GM19351 (cell line): ENCODE measurements at regions not wholly inside any gene's neighbourhood (a gene's known extent, or its start where the extent isn't known, plus 50 kb on each side); places are given as distances from the start of the nearest gene placed in this dataset.

Source experiments
- ATAC-seq: cut with Tn5 transposase; IDR thresholded peaks from one replicate; pipeline ENCODE4 v1.9.1; 2021; ENCODE audit warnings: mild to moderate bottlenecking, moderate library complexity; ENCODE audit not compliant: unreplicated experiment

GRCh38 chr2:14905571-14905970 lies 273.1 kb downstream of the LRATD1 start:
- no peak for ATAC-seq

- no peak for ATAC-seq
These were observed 274.6 kb downstream of the LRATD1 start for GRCh38 chr2:14907014-14907612.

- no peak for ATAC-seq
These were observed 277.3 kb downstream of the LRATD1 start for GRCh38 chr2:14909795-14910194.

GRCh38 chr2:14910654-14911053 lies 278.1 kb downstream of the LRATD1 start:
- no peak for ATAC-seq

- no peak for ATAC-seq
These were observed 283.5 kb downstream of the LRATD1 start for GRCh38 chr2:14915983-14916382.

GRCh38 chr2:14923820-14924580 lies 291.5 kb downstream of the LRATD1 start:
- ATAC-seq, result no peak

GRCh38 chr2:14925471-14925870 lies 293.0 kb downstream of the LRATD1 start:
- ATAC-seq, result no peak

- no peak for ATAC-seq
These were observed 294.6 kb downstream of the LRATD1 start for GRCh38 chr2:14927021-14927564.

GRCh38 chr2:14928056-14928455 lies 295.5 kb downstream of the LRATD1 start:
- ATAC-seq, result no peak

- no peak for ATAC-seq
These were observed 297.9 kb downstream of the LRATD1 start for GRCh38 chr2:14930441-14930840.

- ATAC-seq, result no peak
These were observed 299.8 kb downstream of the LRATD1 start for GRCh38 chr2:14932285-14932684.

GRCh38 chr2:14933753-14934152 lies 301.2 kb downstream of the LRATD1 start:
- no peak for ATAC-seq

- ATAC-seq, result no peak
These were observed 303.9 kb downstream of the LRATD1 start for GRCh38 chr2:14936426-14936825.

- no peak for ATAC-seq
These were observed 304.8 kb downstream of the LRATD1 start for GRCh38 chr2:14937336-14937735.

GRCh38 chr2:14941151-14941631 lies 308.7 kb downstream of the LRATD1 start:
- no peak for ATAC-seq

GRCh38 chr2:14942987-14943386 lies 310.5 kb downstream of the LRATD1 start:
- ATAC-seq, result no peak

GRCh38 chr2:14944562-14945346 lies 312.2 kb downstream of the LRATD1 start:
- ATAC-seq, result peak; percentile 60

GRCh38 chr2:14951569-14952285 lies 319.2 kb downstream of the LRATD1 start:
- ATAC-seq, result no peak

GRCh38 chr2:14952400-14952963 lies 320.0 kb downstream of the LRATD1 start:
- no peak for ATAC-seq

GRCh38 chr2:14960686-14961324 lies 328.3 kb downstream of the LRATD1 start:
- no peak for ATAC-seq
